Esophagus squamous epithelium (tissue), 4 donors: ENCODE measurements at regions not wholly inside any gene's neighbourhood (a gene's known extent, or its start where the extent isn't known, plus 50 kb on each side); places are given as distances from the start of the nearest gene placed in this dataset.

Source experiments
- POLR2A ChIP-seq, 4 donors: fragments of 450-650 bp; IDR thresholded peaks; one replicate each; pipeline ENCODE4 v1.6.1; 2017; ENCODE audit warnings: antibody characterized with exemption in 4 of 4, mild to moderate bottlenecking in 4 of 4, moderate library complexity in 3 of 4
- TF ChIP-seq, protein P1 (sequence below), 6 experiments: fragments of 450-650 bp in 4 of 6; fragments of 200-600 bp in 2 of 6; sonication (generic) in 2 of 6; IDR thresholded peaks; one replicate each; pipeline ENCODE4 v1.5.1; 2016 to 2019; ENCODE audit warnings: antibody characterized with exemption in 6 of 6, mild to moderate bottlenecking in 4 of 6, moderate library complexity in 4 of 6

DNA sequence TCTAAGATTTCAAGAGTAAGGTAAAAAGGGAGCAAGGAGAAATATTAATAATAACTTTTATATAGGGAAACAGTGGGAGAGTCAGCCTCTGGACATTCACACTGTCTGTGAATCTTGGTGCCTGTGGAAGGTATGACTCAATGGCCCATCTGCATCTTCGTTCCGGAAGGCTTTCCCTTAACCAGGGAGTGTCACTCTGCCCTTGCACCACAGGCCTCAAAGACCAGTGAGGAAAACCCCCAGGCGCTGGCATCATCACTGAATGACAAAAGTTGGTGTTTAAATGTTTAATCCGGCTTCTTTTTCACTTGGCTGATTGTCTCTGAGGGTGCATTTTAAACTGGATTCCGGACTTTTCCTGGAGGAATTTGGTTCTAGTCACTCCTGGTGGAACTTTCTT, 522.4 kb upstream of the TLE4 start:
- TF ChIP-seq, protein P1, sequence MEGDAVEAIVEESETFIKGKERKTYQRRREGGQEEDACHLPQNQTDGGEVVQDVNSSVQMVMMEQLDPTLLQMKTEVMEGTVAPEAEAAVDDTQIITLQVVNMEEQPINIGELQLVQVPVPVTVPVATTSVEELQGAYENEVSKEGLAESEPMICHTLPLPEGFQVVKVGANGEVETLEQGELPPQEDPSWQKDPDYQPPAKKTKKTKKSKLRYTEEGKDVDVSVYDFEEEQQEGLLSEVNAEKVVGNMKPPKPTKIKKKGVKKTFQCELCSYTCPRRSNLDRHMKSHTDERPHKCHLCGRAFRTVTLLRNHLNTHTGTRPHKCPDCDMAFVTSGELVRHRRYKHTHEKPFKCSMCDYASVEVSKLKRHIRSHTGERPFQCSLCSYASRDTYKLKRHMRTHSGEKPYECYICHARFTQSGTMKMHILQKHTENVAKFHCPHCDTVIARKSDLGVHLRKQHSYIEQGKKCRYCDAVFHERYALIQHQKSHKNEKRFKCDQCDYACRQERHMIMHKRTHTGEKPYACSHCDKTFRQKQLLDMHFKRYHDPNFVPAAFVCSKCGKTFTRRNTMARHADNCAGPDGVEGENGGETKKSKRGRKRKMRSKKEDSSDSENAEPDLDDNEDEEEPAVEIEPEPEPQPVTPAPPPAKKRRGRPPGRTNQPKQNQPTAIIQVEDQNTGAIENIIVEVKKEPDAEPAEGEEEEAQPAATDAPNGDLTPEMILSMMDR (IDR thresholded peaks at IDR 0.05), result no peak
- TF ChIP-seq POLR2A (IDR thresholded peaks at IDR 0.05), result no peak
